ENCODE measurements at regions not wholly inside any gene's neighbourhood (a gene's known extent, or its start where the extent isn't known, plus 50 kb on each side); places are given as distances from the start of the nearest gene placed in this dataset.
"Not testable (repeated sequence)": the region's sequence is repeated elsewhere in the genome, so short reads cannot be mapped to it uniquely, and the experiment has no call there.

DNA sequence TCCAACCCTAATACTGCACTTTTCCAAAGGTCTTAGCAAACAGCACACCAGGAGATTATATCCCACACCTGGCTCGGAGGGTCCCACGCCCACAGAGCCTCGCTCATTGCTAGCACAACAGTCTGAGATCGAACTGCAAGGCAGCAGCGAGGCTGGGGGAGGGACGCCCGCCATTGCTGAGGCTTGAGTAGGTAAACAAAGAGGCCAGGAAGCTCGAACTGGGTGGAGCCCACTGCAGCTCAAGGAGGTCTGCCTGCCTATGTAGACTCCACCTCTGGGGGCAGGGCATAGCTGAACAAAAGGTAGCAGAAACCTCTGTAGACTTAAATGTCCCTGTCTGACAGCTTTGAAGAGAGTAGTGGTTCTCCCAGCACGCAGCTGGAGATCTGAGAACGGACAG, 361.0 kb upstream of the PPP2R3A start:
- intact Hi-C loops (cut with DNase I, micrococcal nuclease); DNase-seq; ATAC-seq: not testable (repeated sequence)

DNA sequence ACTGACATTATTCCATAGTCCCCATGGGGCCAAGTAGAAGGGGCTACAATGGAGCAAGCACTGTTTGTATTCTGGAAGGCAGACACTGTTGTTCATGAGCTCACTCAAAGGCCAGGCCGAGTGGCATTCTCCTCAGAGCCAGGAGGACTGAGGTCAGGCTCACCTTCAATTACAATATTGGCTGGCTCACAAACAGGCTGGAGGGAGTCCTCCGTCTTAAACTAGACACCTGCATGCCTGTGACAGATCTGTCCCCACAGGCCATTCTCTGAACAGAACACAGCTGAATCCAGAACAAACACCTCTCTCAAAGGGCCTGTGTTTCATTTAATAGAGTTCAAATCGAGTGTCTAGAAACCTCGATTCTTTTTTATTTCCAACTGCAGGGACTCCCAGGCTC, 347.4 kb upstream of the PPP2R3A start:
- ATAC-seq = no peak
- no peak for DNase-seq
- intact Hi-C loops (cut with DNase I, micrococcal nuclease) = no loop called here

DNA sequence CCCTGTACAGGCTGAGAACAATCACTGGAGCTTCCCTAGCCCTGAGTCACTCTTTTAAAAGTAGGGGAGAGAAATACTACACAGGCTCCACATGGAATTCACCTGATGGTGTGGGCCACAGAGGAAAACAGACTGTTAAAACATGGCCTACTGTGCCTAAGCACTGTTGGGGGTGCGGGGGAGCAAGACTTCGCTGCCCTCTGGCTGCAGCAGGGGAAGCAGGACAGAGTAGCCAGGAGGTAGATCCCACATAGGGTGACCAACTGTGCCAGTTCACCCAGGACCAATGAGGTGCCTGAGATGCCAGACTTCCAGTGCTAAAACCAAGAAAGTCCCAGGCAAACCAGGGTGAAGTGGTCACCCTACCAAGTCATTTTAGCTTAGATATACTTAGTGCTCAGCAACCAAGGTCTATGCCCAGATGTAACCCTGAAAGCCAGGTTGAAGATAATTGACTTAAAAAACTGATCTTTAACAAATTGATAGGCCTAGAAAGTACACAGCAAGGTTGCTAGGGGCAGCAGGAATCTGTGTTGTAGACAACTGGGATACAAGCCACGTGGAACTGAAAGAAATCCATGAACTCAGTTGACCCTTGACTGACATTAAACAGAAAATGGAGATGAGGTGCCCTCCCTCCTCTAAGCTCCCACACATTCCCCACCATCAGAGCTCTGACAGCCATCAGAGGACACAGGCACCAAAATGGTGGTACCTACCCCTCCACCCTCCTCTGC, 344.2 kb upstream of the PPP2R3A start:
- ATAC-seq = no peak
- no peak for DNase-seq
- intact Hi-C loops (cut with DNase I, micrococcal nuclease) = no loop called here

DNA sequence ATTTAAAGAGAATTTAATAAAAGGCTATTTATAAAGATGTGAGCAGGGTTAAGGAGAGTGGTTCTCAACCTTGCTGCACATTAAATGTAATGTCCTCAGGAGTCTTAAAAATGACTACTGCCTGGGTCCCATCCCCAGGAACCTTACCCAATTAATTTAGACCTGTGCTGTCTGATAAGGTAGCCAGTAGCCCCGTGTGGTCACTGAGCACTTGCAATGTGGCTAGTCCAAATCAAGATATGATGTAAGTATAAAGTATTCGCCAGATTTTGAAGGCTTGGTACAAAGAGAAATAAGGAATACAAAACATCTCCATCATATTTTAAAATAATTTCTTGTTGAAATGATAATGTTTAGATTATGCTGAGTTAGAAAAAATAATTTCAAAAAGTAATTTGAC, 343.3 kb upstream of the PPP2R3A start:
- intact Hi-C loops (cut with DNase I, micrococcal nuclease) = no loop called here
- DNase-seq (no peak), ATAC-seq (no peak)

DNA sequence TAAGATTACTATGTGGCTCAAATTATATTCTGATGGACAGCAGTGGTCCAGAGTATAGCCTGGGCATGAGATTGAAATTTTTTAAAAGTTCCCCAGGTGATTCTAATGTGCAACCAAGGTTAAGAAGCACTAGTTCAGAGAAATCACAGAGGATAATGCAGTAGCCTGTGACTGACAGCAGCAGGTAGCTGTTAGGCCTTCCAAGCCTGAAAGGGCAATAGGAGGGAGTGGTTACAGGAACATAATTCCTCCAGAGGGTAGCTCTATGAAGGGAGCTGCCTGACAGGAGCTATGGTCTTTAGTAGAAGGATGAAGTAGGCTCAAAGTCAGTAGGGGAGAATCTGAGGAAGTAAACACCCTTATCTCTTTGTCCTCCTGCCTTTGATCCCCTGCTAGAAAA, 342.9 kb upstream of the PPP2R3A start:
- DNase-seq = no peak
- no peak for ATAC-seq
- intact Hi-C loops (cut with DNase I, micrococcal nuclease) = no loop called here

DNA sequence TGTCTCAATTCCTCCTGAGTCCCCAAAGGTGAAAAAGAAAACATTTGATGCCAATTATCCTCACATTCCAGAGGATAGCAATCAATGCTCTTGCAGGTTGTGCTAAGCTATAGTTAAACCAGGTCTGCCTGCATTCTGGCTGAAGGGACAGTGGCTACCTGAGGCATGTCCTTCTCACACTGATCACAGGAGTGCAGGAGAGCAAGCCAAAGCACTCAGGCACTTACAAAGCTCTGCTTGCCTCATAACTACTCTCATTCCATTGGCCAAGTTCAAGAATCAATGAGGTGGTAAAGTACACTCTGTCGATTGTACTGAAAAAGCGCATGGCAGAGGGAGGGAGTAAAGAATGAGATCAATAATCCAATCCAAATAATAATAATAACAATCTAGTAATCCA, 342.0 kb upstream of the PPP2R3A start:
- ATAC-seq = no peak
- intact Hi-C loops (cut with DNase I, micrococcal nuclease) = no loop called here
- no peak for DNase-seq

DNA sequence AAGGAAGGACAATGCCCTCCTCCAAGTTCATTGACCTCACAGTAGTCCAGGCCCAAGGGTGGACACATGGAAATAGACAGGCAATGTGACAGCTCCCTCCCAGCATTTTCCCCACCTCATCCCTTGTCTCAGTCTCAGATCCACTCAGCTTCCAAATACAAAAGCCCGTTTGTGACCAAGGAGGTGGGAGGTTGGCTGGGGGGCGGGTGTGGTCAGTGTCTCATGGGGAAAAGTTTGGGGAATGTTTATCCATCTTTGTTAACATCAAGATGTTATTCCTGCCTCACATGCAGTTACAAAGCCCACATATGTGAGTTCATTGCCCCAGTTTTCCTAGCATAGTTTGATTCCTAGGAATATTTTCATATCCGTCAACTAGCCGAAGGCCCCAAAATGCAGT, 338.5 kb upstream of the PPP2R3A start:
- no peak for ATAC-seq
- no peak for DNase-seq
- intact Hi-C loops (cut with DNase I, micrococcal nuclease) = no loop called here

DNA sequence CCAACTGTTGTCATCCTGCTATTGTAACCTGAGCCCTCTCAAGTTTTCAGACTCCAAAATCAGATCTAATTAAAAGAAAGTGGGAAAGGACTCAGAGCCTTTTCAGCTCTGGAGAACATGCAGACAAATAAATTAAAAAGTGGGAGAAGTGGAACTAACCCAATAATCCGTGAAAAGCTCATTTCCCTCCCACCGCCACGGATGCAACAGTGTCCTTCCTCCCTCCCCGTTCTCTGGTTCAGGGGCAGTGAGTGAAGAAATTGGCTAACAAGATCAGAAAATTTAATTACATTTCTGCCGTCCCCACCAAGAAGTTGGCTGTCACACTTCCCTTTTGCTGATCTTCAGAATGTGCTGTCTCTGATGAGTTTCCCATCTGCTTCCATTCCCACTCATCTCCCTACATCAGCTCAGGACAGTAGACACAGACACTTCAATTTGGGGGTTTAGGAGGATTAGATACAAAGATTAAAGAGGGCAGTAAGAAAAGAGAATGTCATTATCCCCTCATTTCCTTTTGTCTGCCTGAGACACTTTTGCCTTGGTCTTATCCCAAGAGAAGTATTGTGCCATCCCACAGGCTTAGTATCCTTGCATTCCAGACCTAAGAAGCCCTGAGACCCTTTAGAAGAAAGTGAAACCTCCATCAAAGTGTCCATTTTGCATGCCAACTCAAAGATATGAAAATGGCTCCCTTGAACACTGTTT, 335.7 kb upstream of the PPP2R3A start:
- no peak for ATAC-seq
- intact Hi-C loops (cut with DNase I, micrococcal nuclease) = no loop called here
- no peak for DNase-seq

DNA sequence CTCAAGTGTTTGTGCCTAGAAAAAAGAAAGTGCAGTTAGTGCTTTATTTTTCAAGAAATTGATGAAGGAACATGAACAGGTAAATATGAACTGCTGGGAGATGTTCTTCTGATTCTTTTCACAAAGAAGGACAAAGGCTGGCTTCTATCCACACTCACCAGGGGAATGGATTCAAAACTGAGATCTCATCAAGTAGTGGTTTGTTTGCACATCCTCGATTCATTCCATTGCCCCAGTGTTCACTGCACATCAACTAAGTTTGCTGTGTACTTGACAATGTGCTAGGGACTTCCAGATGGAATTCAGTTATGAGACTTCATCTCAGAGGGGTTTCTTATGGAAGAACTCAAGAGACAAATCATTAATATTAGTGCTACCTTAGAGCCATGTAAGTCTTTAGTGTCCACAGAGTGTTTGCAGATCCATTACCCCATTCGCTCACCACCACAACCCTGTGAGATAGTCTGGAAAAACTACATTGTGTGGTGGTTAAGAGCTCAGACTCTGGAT, 332.9 kb upstream of the PPP2R3A start:
- ATAC-seq (no peak), DNase-seq (no peak)
- intact Hi-C loops (cut with DNase I, micrococcal nuclease) = no loop called here

DNA sequence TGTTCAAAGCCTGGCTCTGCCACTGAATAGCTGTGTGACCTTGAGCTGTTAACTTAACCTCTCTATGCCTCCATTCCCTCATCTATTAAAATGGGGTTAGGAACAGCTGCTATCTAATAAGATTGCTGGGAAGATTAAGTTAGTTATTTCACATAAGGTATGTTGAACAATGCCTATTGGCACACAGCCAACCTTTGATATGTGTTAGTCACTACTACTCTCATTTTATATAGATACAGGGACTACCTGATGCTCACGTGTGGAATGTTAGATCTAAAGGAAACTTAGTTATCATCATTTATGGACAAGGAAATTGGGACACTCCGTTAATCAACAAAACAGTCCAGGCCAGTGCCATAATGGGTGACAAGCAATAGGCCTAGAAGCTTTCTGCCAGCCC, 332.4 kb upstream of the PPP2R3A start:
- intact Hi-C loops (cut with DNase I, micrococcal nuclease) = no loop called here
- no peak for ATAC-seq
- DNase-seq = no peak

DNA sequence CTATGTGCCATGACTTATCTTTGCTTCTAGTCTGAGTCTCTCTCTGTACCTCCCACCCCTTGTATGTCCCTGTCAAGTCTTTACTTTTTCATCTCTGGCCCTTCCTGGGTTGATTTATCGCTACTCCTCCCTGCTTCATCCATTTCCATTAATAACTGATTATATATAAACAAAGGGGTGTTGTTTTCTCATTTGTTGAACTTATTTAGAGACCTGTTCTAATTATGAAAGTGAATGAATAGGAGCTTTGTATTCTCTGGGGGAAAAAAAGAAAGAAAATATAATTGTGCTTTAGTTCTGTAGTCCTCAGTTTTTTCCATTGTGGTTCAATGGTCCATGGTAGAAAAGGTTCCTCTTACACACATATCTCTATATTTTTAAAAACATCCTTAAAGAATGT, 328.9 kb upstream of the PPP2R3A start:
- DNase-seq (no peak), ATAC-seq (no peak)

DNA sequence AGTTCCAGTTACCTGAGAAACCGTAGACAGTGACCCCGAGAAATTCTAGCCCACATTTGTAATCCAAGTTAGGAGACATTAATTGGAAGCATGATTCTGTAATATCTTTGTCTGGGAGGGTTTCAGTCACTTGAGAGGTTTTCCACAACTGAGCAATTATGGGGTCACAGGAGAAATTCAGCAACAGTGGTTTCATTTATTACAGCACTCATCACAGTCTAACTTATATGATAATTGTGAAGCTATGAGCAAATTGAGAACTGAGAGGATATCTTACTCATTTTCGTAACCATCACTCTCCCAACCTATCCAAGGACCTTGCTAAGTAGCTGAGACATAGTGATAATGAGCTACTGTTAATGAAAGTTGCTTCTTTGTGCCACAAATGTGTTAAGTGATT, 328.5 kb upstream of the PPP2R3A start:
- DNase-seq = no peak
- ATAC-seq = no peak
- intact Hi-C loops (cut with DNase I, micrococcal nuclease) = no loop called here

More for the DNA sequence above, 328.9 kb upstream of the PPP2R3A start:
- intact Hi-C loops (cut with DNase I, micrococcal nuclease) = no loop called here

DNA sequence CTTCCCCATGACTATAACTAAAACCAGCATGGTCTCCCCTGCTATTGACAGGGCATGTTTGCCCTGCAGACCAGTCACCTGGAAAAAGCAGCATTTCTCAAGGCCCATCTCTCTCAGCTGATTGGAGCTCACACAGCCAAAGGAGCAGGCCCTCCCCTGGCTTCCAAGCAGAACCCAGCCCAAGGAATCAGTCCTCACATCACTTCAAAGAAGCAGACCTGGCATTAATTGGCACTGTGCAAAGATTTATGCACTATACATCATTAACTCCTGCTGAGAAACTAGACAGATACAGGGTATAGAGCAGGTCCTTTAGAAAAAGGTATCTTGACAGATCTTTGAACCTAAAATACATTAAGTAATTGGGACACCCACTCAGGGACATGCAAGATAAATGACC, 323.8 kb upstream of the PPP2R3A start:
- ATAC-seq (no peak), DNase-seq (no peak)
- intact Hi-C loops (cut with DNase I, micrococcal nuclease) = no loop called here

DNA sequence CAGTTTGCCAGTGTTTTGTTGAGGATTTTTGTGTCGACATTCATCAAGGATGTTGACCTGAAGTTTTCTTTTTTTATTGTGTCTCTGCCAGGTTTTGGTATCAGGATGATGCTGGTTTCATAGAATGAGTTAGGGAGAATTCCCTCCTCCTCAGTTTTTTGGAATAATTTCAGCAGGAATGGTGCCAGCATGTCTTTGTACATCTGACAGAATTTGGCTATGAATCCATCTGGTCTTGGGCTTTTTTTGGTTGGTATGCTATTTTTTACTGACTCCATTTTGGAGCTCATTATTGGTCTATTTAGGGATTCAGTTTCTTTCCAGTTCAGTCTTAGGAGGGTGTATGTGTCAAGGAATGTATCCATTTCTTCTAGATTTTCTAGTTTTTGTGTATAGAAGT, 320.0 kb upstream of the PPP2R3A start:
- DNase-seq (no peak), ATAC-seq (no peak)
- intact Hi-C loops (cut with DNase I, micrococcal nuclease) = no loop called here

DNA sequence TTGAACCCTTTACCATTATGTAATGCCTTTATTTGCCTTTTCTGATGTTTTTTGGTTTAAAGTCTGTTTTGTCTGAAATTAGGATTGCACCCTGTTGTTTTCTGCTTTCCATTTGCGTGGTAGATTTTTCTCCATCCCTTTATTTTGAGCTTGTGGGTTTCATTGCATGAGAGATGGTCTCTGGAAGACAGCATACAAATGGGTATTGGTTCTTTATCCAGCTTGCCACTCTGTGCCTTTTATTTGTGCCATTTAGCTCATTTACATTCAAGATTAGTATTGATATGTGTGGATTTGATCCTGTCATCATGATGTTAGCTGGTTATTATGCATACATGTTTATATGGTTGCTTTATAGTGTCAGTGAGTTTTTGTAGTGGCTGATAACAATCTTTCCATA, 318.7 kb upstream of the PPP2R3A start:
- intact Hi-C loops (cut with DNase I, micrococcal nuclease) = no loop called here
- no peak for DNase-seq
- no peak for ATAC-seq

DNA sequence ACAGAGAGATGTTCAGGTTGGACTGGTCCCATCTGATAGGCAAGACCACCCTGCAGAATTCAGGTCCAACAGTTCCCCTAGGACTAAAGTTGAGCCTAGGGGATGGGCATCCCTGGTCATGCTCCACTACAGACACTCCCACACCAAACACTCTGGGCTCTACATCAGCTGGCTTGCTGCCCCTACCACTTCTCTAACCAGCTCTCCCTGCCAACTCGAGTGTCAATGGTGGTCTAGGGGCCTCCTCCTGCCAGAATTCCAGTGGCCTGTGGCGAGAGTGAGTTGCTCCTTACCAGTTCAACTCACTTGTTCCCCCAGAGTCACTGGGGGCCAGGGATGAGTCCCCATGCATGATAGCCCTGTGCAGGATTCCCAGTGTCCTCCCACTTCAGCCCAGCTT, 316.2 kb upstream of the PPP2R3A start:
- intact Hi-C loops (cut with DNase I, micrococcal nuclease) = no loop called here
- DNase-seq (no peak), ATAC-seq (no peak)

DNA sequence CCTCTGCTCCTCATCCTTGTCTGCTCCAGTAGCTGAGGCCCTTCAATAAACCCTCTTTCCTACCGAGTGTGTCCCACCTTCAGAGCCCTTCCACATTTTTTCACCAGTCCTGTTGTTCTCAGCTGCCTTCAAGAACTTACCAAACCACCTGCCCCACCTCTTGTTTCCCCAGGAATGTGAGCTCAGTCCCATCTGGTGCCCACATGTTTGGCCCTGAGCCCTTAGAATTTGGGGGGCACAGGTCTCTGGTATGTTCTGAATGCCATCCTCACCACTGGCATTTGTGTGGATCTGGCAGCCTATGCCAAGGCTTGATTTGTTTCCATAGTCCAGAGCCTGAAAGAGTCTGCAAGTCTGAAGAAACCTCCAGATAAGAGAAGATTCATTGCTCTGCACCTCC, 315.2 kb upstream of the PPP2R3A start:
- DNase-seq = no peak

DNA sequence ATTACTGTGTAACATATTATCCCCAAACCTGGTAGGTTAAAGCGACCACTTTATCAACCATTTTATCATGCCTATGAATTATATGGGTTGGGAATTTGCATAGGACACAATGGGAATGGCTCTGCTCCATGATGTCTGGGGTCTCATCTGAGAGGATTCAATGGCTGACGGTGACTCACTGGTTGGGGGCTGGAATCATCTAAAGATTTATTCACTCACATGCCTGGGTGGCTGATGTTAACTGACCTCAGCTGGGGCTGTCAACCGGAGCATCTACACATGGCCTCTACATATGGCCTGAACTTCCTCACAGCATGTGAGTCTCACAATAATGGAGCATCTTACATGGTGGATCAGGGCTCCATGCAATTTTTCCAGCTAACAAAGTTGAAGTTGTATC, 313.1 kb upstream of the PPP2R3A start:
- intact Hi-C loops (cut with DNase I, micrococcal nuclease) = no loop called here
- DNase-seq = no peak
- no peak for ATAC-seq

More for the DNA sequence above, 315.2 kb upstream of the PPP2R3A start:
- intact Hi-C loops (cut with DNase I, micrococcal nuclease) = no loop called here
- no peak for ATAC-seq

DNA sequence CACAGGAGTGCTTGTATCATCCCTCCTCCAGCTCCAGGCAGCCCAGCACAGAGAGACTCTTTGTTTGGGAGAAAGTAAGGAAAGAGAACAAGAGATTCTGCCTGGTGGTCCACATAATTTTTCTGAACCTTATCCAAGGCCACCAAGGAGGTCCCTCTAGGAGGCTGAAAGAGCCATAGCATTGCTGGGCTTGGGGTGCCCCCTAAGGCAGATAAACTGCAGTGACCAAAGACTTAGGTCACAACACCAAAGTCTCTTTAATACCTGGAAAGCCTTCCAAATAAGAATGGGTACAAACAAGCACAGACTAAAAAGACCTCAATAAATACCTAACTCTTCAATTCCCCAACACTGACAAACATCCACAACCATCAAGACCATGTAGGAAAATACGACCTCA, 310.2 kb upstream of the PPP2R3A start:
- intact Hi-C loops (cut with DNase I, micrococcal nuclease) = no loop called here
- no peak for ATAC-seq
- DNase-seq = no peak

DNA sequence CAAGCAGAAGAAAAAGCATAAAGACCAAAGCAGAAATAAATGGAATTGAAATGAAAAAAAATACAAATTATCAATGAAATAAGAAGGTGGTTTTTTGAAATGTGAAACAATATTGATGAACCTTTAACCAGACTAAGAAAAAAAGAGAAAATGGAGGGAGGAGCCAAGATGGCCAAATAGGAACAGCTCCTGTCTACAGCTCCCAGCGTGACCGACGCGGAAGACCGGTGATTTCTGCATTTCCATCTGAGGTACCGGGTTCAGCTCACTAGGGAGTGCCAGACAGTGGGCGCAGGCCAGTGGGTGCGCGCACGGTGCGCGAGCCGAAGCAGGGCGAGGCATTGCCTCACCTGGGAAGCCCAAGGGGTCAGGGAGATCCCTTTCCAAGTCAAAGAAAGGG, 307.1 kb upstream of the PPP2R3A start:
- DNase-seq; ATAC-seq; intact Hi-C loops (cut with DNase I, micrococcal nuclease): not testable (repeated sequence)

DNA sequence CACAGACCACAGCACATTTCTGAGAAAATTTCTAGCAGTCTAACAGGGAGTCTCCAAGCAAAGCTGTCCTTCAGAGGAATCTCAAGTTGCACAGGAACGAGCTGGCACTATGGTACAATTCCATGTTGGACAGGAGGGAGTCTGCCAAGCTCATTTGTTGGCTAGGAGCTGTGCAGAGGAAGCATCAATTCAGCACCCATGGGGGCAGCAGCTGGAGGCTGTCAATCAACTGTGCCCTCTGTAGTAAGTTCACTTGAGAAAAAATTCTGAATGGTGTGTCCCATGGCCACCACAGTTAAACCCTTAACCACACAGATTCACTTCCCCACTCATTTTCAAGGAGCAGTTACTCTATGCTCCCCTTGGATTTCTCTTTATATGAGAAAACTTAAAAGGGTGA, 298.5 kb upstream of the PPP2R3A start:
- ATAC-seq (no peak), DNase-seq (no peak)
- intact Hi-C loops (cut with DNase I, micrococcal nuclease) = no loop called here
